ENCODE measurements at regions not wholly inside any gene's neighbourhood (a gene's known extent, or its start where the extent isn't known, plus 50 kb on each side); places are given as distances from the start of the nearest gene placed in this dataset.

- TF ChIP-seq EP300 (IDR thresholded peaks at IDR 0.05): no peak
- 42% methylated on average over 2 of the region's 2 CpGs for WGBS
Measured at GRCh38 chr13:47437406-47437805, 540.6 kb upstream of the HTR2A start.

DNA sequence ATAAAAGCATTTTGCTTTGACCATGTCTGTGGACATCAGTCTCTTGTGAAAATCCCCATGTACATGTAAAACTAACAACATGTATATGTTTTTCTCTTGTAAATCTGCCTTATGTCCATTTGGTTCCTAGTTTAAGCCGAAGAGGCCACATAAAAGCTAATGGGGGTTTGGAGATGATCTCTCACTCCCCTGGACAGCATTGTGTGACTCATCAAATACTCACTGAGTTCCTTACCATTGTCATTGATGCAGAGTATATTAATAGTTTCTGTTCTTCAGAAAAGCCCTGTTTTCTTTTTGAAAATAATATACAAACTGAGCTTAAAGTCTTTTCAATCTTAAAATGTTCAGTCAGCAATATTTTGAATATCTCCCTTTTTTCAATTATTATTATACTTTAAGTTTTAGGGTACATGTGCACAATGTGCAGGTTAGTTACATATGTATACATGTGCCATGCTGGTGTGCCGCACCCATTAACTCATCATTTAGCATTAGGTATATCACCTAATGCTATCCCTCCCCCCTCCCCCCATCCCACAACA, 536.7 kb upstream of the HTR2A start:
- no peaks in the 10 kb centered on the region for H3K36me3 ChIP-seq
- no peak overlapping the region for H3K27ac ChIP-seq (replicated peaks in 1 of 4)
- WGBS: 92% methylated on average over 2 of the region's 2 CpGs
- no peaks in the 10 kb centered on the region for H3K4me1 ChIP-seq
- no peaks in the 10 kb centered on the region for H3K27me3 ChIP-seq
- H3K9me3 ChIP-seq: peaks cover 0 to 5% (median 0%) of the 10 kb centered on the region in 4 donors
- H3K4me3 ChIP-seq: no peak overlapping the region
- DNase-seq (ENCODE audit: extremely low spot score): no peak
- TF ChIP-seq EP300 (IDR thresholded peaks at IDR 0.05): no peak
- no peak for TF ChIP-seq POLR2A (IDR thresholded peaks at IDR 0.05; ENCODE audit: low read depth)
- no peak for TF ChIP-seq POLR2AphosphoS5 (IDR thresholded peaks at IDR 0.05)
- TF ChIP-seq, protein P1, sequence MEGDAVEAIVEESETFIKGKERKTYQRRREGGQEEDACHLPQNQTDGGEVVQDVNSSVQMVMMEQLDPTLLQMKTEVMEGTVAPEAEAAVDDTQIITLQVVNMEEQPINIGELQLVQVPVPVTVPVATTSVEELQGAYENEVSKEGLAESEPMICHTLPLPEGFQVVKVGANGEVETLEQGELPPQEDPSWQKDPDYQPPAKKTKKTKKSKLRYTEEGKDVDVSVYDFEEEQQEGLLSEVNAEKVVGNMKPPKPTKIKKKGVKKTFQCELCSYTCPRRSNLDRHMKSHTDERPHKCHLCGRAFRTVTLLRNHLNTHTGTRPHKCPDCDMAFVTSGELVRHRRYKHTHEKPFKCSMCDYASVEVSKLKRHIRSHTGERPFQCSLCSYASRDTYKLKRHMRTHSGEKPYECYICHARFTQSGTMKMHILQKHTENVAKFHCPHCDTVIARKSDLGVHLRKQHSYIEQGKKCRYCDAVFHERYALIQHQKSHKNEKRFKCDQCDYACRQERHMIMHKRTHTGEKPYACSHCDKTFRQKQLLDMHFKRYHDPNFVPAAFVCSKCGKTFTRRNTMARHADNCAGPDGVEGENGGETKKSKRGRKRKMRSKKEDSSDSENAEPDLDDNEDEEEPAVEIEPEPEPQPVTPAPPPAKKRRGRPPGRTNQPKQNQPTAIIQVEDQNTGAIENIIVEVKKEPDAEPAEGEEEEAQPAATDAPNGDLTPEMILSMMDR (IDR thresholded peaks at IDR 0.05): no peak
- intact Hi-C loops (cut with DNase I): no loop called here

More at GRCh38 chr13:47437406-47437805, 540.6 kb upstream of the HTR2A start:
- peaks cover 0 to 5% (median 0%) of the 10 kb centered on the region in 4 donors for H3K9me3 ChIP-seq
- H3K27ac ChIP-seq (replicated peaks in 1 of 4): no peak overlapping the region
- no peaks in the 10 kb centered on the region for H3K36me3 ChIP-seq
- H3K4me1 ChIP-seq: no peaks in the 10 kb centered on the region
- DNase-seq (ENCODE audit: extremely low spot score): no peak
- no peaks in the 10 kb centered on the region for H3K27me3 ChIP-seq
- intact Hi-C loops (cut with DNase I): no loop called here
- H3K4me3 ChIP-seq: no peak overlapping the region

DNA sequence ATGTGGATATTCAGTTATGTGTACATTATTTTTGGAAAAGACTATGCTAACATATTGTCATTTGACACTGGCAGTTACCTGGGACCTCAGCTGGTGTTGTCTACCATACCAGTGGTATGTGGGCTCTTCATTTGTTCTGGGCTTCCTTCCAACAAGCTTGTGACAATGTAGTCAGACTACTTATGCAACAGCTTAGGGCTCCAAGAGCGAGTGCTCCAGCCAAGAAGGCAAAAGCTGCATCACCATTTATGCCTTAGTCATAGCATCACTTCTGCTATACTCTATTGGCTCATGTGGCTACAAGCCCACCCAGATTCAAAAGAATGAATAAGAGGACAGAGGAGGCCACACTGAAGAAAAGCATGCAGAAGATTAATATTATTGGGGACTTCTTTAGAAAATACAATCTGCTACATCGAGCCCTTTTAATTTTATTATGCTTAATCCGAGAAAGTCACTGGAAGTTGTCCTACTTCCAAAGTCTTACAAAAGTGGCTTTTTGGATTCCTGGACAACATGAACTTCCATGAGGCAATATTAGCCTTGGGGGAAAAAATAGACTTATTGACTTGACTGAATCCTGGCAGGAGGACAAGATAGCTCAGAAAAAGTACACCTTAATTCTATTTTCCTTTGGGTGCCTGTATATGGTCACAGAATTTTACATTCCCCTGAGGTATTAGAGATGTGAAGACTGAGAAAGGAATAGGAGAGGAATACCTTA, 529.4 kb upstream of the HTR2A start:
- H3K36me3 ChIP-seq: no peaks in the 10 kb centered on the region

GRCh38 chr13:47421525-47421924, 524.7 kb upstream of the HTR2A start:
- intact Hi-C loops (cut with DNase I): no loop called here

More for the DNA sequence above, 529.4 kb upstream of the HTR2A start:
- no peak for DNase-seq (ENCODE audit: extremely low spot score)
- H3K4me3 ChIP-seq: no peak overlapping the region
- no peak overlapping the region for H3K27ac ChIP-seq (replicated peaks in 1 of 4)
- no peaks in the 10 kb centered on the region for H3K4me1 ChIP-seq
- H3K27me3 ChIP-seq: no peaks in the 10 kb centered on the region
- intact Hi-C loops (cut with DNase I): no loop called here
- TF ChIP-seq POLR2AphosphoS5 (IDR thresholded peaks at IDR 0.05): peak in 1 of 2 donors; percentile 31
- no peak for TF ChIP-seq POLR2A (IDR thresholded peaks at IDR 0.05; ENCODE audit: low read depth)
- 75% methylated on average over 3 of the region's 3 CpGs for WGBS
- no peaks in the 10 kb centered on the region for H3K9me3 ChIP-seq

DNA sequence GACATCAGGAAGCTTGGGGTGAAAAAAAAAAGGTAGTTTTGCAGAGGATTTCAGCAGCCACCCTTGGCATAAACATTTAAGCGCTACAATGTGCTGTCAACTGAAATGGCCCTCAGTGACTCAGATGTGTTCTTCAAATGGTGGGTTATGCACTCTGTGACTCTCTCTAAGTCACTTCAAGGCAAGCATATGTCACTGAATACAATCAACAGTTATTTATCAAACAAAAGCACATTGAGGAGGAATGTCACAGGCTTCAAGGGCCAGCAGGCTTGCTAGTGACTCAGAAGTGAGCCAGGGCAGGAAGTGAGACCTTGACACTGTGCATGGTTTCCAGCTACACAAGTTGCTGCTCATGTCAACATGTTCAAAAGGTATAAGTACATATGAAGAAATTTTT, 523.7 kb upstream of the HTR2A start:
- H3K36me3 ChIP-seq: no peaks in the 10 kb centered on the region
- H3K27ac ChIP-seq (replicated peaks in 1 of 4): no peak overlapping the region
- no peak overlapping the region for H3K4me3 ChIP-seq
- WGBS: 81% methylated on average over 1 of the region's 1 CpG
- DNase-seq (ENCODE audit: extremely low spot score): no peak
- intact Hi-C loops (cut with DNase I): no loop called here
- TF ChIP-seq POLR2A (IDR thresholded peaks at IDR 0.05; ENCODE audit: low read depth) (no peak), EP300 (IDR thresholded peaks at IDR 0.05) (no peak), POLR2AphosphoS5 (IDR thresholded peaks at IDR 0.05) (no peak)
- TF ChIP-seq, protein P1 (IDR thresholded peaks at IDR 0.05): no peak
- no peaks in the 10 kb centered on the region for H3K9me3 ChIP-seq
- no peaks in the 10 kb centered on the region for H3K27me3 ChIP-seq
- no peaks in the 10 kb centered on the region for H3K4me1 ChIP-seq

More at GRCh38 chr13:47421525-47421924, 524.7 kb upstream of the HTR2A start:
- no peaks in the 10 kb centered on the region for H3K27me3 ChIP-seq
- H3K4me3 ChIP-seq: no peak overlapping the region
- H3K27ac ChIP-seq (replicated peaks in 1 of 4): no peak overlapping the region
- no peaks in the 10 kb centered on the region for H3K9me3 ChIP-seq
- H3K36me3 ChIP-seq: no peaks in the 10 kb centered on the region
- no peaks in the 10 kb centered on the region for H3K4me1 ChIP-seq
- 77% methylated on average over 1 of the region's 1 CpG for WGBS
- DNase-seq (ENCODE audit: extremely low spot score): no peak
- TF ChIP-seq EP300 (IDR thresholded peaks at IDR 0.05): no peak
- TF ChIP-seq, protein P1 (IDR thresholded peaks at IDR 0.05): no peak
- TF ChIP-seq POLR2A (IDR thresholded peaks at IDR 0.05; ENCODE audit: low read depth): no peak

Data from esophagus muscularis mucosa (tissue), 4 donors.